Kidney epithelial cell (primary cell): ENCODE measurements at regions not wholly inside any gene's neighbourhood (a gene's known extent, or its start where the extent isn't known, plus 50 kb on each side); places are given as distances from the start of the nearest gene placed in this dataset.
"Not testable (repeated sequence)": the region's sequence is repeated elsewhere in the genome, so short reads cannot be mapped to it uniquely, and the experiment has no call there.

Source experiments
- DNase-seq: peaks from one replicate; pipeline ENCODE4 v3.0.0-alpha.2; 2010; ENCODE audit warnings: low read depth
- H3K27me3 ChIP-seq: 2 replicates; pipeline ENCODE4 v1.6.0; 2011; ENCODE audit warnings: low read length; ENCODE audit not compliant: control insufficient read depth, insufficient read depth
- H3K36me3 ChIP-seq: 2 replicates; pipeline ENCODE4 v1.5.1; 2011; ENCODE audit warnings: low read length; ENCODE audit not compliant: control insufficient read depth, insufficient read depth
- H3K4me3 ChIP-seq: 2 replicates; pipeline ENCODE4 v1.5.1; 2011; ENCODE audit warnings: low read depth, mild to moderate bottlenecking, control low read depth, low read length
- TF ChIP-seq, protein P1 (sequence below): IDR thresholded peaks from 2 replicates; pipeline ENCODE4 v1.5.1; 2011; ENCODE audit warnings: mild to moderate bottlenecking, moderate library complexity, low read length, control low read depth, inconsistent platforms; ENCODE audit not compliant: insufficient read depth, poor library complexity, severe bottlenecking

DNA sequence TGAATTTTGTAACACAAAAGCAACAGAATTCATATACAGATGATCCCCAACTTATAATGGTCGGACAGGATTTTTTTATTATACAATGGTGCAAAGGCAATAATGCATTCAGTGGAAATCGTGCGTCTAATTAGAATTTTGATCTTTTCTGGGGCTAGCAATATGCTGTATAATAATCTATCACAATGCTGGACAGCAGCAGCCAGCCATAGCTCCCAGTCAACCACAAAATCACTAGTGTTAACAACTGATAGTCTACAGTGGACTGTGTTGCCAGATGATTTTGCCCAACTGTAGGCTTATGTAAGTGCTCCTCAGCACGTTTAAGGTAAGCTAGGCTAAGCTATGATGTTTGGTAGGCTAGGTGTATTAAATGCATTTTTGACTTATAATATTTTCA is 399.0 kb upstream of the SLC39A10 start:
- Histone ChIP-seq H3K27me3 (no peaks in the 10 kb centered on the region), H3K4me3 (no peak overlapping the region), H3K36me3 (no peaks in the 10 kb centered on the region)
- DNase-seq = no peak
- TF ChIP-seq, protein P1, sequence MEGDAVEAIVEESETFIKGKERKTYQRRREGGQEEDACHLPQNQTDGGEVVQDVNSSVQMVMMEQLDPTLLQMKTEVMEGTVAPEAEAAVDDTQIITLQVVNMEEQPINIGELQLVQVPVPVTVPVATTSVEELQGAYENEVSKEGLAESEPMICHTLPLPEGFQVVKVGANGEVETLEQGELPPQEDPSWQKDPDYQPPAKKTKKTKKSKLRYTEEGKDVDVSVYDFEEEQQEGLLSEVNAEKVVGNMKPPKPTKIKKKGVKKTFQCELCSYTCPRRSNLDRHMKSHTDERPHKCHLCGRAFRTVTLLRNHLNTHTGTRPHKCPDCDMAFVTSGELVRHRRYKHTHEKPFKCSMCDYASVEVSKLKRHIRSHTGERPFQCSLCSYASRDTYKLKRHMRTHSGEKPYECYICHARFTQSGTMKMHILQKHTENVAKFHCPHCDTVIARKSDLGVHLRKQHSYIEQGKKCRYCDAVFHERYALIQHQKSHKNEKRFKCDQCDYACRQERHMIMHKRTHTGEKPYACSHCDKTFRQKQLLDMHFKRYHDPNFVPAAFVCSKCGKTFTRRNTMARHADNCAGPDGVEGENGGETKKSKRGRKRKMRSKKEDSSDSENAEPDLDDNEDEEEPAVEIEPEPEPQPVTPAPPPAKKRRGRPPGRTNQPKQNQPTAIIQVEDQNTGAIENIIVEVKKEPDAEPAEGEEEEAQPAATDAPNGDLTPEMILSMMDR = no peak

DNA sequence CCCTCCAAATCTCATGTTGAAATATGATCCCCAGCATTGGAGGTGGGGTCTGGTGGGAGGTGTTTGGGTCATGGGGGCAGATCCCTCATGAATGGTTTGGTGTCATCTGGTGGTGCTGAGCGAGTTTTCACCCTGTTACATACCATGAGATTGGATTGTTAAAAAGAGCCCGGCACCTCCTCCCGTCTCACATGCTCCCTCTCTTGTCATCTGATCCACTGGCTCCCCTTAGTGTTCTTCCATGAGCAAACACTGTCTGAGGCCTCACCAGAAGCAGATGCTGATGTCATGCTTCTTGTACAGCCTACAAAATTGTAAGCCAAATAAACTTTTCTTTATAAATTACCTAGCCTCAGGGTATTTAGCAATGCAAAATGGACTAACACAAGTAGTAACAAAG is 405.0 kb upstream of the SLC39A10 start:
- no peaks in the 10 kb centered on the region for H3K36me3 ChIP-seq
- no peak for DNase-seq
- H3K27me3 ChIP-seq = no peaks in the 10 kb centered on the region
- H3K4me3 ChIP-seq = no peak overlapping the region
- TF ChIP-seq, protein P1 = no peak

DNA sequence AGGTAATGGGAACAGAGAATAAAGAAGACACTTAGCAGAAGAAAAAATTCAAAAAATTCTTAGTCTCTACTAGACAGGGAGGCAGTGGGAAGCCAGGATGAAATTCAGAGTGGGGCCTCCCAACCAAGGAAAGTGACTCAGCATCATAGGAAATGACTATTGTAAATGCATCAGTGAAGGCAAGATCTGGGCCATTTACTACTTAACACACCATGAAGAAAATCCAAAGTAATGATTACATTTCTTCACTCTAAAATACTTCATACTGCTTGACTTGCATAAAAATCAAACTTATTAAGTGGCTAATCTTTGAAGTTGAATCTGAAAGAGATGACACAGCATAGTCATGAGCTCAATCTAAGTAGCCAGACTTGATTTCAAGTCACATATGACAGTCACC is 405.8 kb upstream of the SLC39A10 start:
- no peaks in the 10 kb centered on the region for H3K36me3 ChIP-seq
- peak; percentile 38 for DNase-seq

DNA sequence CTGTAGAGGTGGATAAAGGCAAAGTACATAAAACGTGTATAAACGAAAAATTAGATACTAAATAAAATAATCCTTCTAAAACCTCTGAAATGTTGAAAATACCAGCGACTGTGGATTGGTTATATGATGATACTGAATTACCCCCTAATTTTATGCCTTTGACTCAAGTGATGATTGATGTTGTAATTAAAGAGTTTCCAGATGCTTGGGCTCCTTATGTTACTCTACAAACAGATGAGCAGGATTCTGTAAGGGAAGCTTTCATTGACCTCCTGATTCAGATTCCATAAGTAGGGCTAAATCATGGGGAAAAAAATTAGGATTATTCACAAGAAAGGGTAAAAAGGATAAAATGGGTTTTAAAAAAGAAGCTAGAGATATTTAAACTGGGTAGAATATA is 418.2 kb upstream of the SLC39A10 start:
- no peak for DNase-seq
- TF ChIP-seq, protein P1 = no peak
- Histone ChIP-seq H3K27me3 (no peaks in the 10 kb centered on the region), H3K4me3 (no peak overlapping the region), H3K36me3 (no peaks in the 10 kb centered on the region)

More for the DNA sequence above, 405.8 kb upstream of the SLC39A10 start:
- no peak overlapping the region for H3K4me3 ChIP-seq
- TF ChIP-seq, protein P1 = no peak
- H3K27me3 ChIP-seq = no peaks in the 10 kb centered on the region

DNA sequence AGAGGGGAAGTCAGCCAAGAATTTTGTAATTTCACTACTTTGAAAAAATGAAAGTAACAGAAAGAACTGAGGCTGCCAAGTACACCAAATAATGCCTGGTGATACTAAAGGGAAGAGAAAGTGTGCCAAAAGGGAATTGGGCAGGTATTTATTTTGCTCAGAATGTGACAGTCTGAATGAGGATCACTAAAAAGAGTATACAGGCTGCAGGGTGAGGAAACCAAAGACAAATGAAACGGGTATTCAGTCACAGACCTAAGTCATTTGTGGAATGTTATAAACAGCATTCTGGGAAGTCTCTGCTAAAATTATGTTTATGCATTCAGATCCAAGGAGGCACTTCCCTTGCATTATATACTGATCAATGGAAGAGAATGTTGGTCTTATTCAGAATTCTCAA is 418.6 kb upstream of the SLC39A10 start:
- Histone ChIP-seq H3K36me3 (no peaks in the 10 kb centered on the region), H3K27me3 (no peaks in the 10 kb centered on the region), H3K4me3 (no peak overlapping the region)
- DNase-seq = no peak
- TF ChIP-seq, protein P1 = no peak

DNA sequence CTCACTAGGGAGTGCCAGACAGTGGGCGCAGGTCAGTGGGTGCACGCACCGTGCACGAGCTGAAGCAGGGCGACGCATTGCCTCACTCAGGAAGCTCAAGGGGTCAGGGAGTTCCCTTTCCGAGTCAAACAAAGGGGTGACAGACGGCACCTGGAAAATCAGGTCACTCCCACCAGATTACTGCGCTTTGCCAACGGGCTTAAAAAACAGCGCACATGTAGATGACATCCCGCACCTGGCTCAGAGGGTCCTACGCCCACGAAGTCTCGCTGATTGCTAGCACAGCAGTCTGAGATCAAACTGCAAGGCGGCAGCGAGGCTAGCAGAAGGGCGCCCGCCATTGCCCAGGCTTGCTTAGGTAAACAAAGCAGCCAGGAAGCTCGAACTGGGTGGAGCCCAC is 428.5 kb upstream of the SLC39A10 start:
- not testable (repeated sequence) for H3K36me3 ChIP-seq, H3K27me3 ChIP-seq, H3K4me3 ChIP-seq, DNase-seq
